SK-N-SH (cell line): ENCODE measurements at regions not wholly inside any gene's neighbourhood (a gene's known extent, or its start where the extent isn't known, plus 50 kb on each side); places are given as distances from the start of the nearest gene placed in this dataset.

Experiments used
- CTCF ChIA-PET: fragments of 300-600, 350-600 bp; formaldehyde crosslinking; extraction: SDS; loops from one replicate; lab custom pipeline; 2021; lab: Yijun Ruan, JAX
- POLR2A ChIA-PET: fragments of 350-600 bp; sonication (Branson Sonifier 250); formaldehyde crosslinking; extraction: SDS; loops from one replicate; lab custom pipeline; 2020; ENCODE audit warnings: antibody characterized with exemption, inconsistent platforms; lab: Yijun Ruan, JAX
- DNase-seq: peaks from one replicate; pipeline ENCODE4 v3.0.0; 2012
- H2AFZ ChIP-seq: fragments of 200-600 bp; sonication (generic); 2 replicates; pipeline ENCODE4 v1.8.1; 2016; ENCODE audit warnings: antibody characterized with exemption, mild to moderate bottlenecking, low read depth
- H3F3A ChIP-seq: fragments of 200-600 bp; sonication (generic); replicated peaks from 2 replicates; pipeline ENCODE3; 2016; ENCODE audit warnings: antibody characterized with exemption, mild to moderate bottlenecking; ENCODE audit not compliant: insufficient read depth
- H3K27ac ChIP-seq, 2 experiments: fragments of 200-500 bp in 1 of 2; fragments of 200-600 bp in 1 of 2; sonication (Bioruptor generic) in 1 of 2; sonication (generic), shearing (Covaris generic) in 1 of 2; 2 replicates each; pipeline versions ENCODE4 v1.5.1 to v1.6.1; 2014 to 2016; ENCODE audit warnings: low read depth in 2 of 2, inconsistent platforms in 1 of 2, low read length in 1 of 2, mild to moderate bottlenecking in 1 of 2, mixed read lengths in 1 of 2
- H3K27me3 ChIP-seq: fragments of 200-600 bp; sonication (generic), shearing (Covaris generic); 2 replicates; pipeline ENCODE4 v1.6.1; 2016; ENCODE audit warnings: mixed run types; ENCODE audit not compliant: insufficient read depth
- H3K36me3 ChIP-seq, 2 experiments: fragments of 200-500 bp in 1 of 2; fragments of 200-600 bp in 1 of 2; sonication (Bioruptor generic) in 1 of 2; sonication (generic) in 1 of 2; replicated peaks in 1 of 2; 2 replicates each; pipeline versions ENCODE3 to v1.5.1; 2014 to 2016; ENCODE audit warnings: low read length in 1 of 2, mild to moderate bottlenecking in 1 of 2; ENCODE audit not compliant: insufficient read depth in 2 of 2, control insufficient read depth in 1 of 2
- H3K4me1 ChIP-seq, 2 experiments: fragments of 200-500 bp in 1 of 2; fragments of 200-600 bp in 1 of 2; sonication (Bioruptor generic) in 1 of 2; sonication (generic), shearing (Covaris generic) in 1 of 2; 2 replicates each; pipeline versions ENCODE4 v1.5.1 to v1.6.1; 2014 to 2016; ENCODE audit warnings: low read depth in 1 of 2, low read length in 1 of 2, mixed run types in 1 of 2; ENCODE audit not compliant: insufficient read depth in 2 of 2, control insufficient read depth in 1 of 2
- H3K4me2 ChIP-seq: fragments of 200-600 bp; sonication (generic), shearing (Covaris generic); 2 replicates; pipeline ENCODE4 v1.6.1; 2017; ENCODE audit warnings: mixed run types
- H3K4me3 ChIP-seq, 2 experiments: fragments of 200-500 bp in 1 of 2; fragments of 200-600 bp in 1 of 2; sonication (Bioruptor generic) in 1 of 2; sonication (generic), shearing (Covaris generic) in 1 of 2; 2 replicates each; pipeline versions ENCODE4 v1.5.1 to v1.8.1; 2014 to 2016; ENCODE audit warnings: low read depth in 2 of 2, inconsistent platforms in 1 of 2, low read length in 1 of 2, mild to moderate bottlenecking in 1 of 2, mixed read lengths in 1 of 2, moderate library complexity in 1 of 2
- H3K79me2 ChIP-seq: fragments of 200-600 bp; sonication (generic); 2 replicates; pipeline ENCODE4 v1.8.1; 2017; ENCODE audit warnings: mild to moderate bottlenecking; ENCODE audit not compliant: insufficient read depth
- H3K9ac ChIP-seq: fragments of 200-600 bp; sonication (generic); 2 replicates; pipeline ENCODE4 v1.6.1; 2017; ENCODE audit warnings: mixed run types
- H3K9me2 ChIP-seq: fragments of 200-600 bp; sonication (generic); 2 replicates; pipeline ENCODE4 v1.6.1; 2017; ENCODE audit warnings: mixed run types
- H3K9me3 ChIP-seq: fragments of 200-600 bp; sonication (generic); 2 replicates; pipeline ENCODE4 v1.6.1; 2017; ENCODE audit warnings: mixed run types, mild to moderate bottlenecking, moderate library complexity
- H4K20me1 ChIP-seq: fragments of 200-600 bp; sonication (generic); 2 replicates; pipeline ENCODE4 v1.6.1; 2017; ENCODE audit warnings: mild to moderate bottlenecking, mixed run types; ENCODE audit not compliant: insufficient read depth
- CHD2 ChIP-seq: fragments of 150-350 bp; IDR thresholded peaks from 2 replicates; pipeline ENCODE4 v1.6.1; 2018; ENCODE audit warnings: low read length; ENCODE audit not compliant: partially characterized antibody
- EP300 ChIP-seq, 2 experiments: IDR thresholded peaks; 2 replicates each; pipeline versions ENCODE4 v1.4.0 to v1.6.1; 2012; ENCODE audit warnings: borderline replicate concordance in 1 of 2, low read depth in 1 of 2, low read length in 1 of 2
- FOSL2 ChIP-seq: IDR thresholded peaks from 2 replicates; pipeline ENCODE4 v1.4.0; 2012; ENCODE audit warnings: low read depth, mild to moderate bottlenecking, moderate library complexity, borderline replicate concordance
- FOXJ3 ChIP-seq: sonication (generic); formaldehyde crosslinking; IDR thresholded peaks from 2 replicates; pipeline ENCODE4 v1.5.1; 2020; ENCODE audit warnings: mild to moderate bottlenecking, missing genetic modification reagents
- FOXM1 ChIP-seq: IDR thresholded peaks from 2 replicates; pipeline ENCODE4 v1.4.0; 2012; ENCODE audit warnings: low read depth, mild to moderate bottlenecking
- GATA2 ChIP-seq: sonication (generic); formaldehyde crosslinking; IDR thresholded peaks from 2 replicates; pipeline ENCODE4 v1.5.0; 2020; ENCODE audit warnings: mild to moderate bottlenecking, missing genetic modification reagents
- IRF3 ChIP-seq: fragments of 150-350 bp; IDR thresholded peaks from 2 replicates; pipeline ENCODE4 v1.6.1; 2016; ENCODE audit warnings: mild to moderate bottlenecking, low read depth, low read length
- MAX ChIP-seq: IDR thresholded peaks from 2 replicates; pipeline ENCODE4 v1.4.0; 2012; ENCODE audit warnings: low read depth
- MEF2A ChIP-seq: IDR thresholded peaks from 2 replicates; pipeline ENCODE4 v1.4.0; 2012; ENCODE audit warnings: low read depth, borderline replicate concordance
- MXI1 ChIP-seq: IDR thresholded peaks from 2 replicates; pipeline ENCODE4 v1.6.1; 2012; ENCODE audit warnings: mild to moderate bottlenecking, low read depth, low read length, improper control_type of control experiment
- NFIC ChIP-seq: IDR thresholded peaks from 2 replicates; pipeline ENCODE4 v1.4.0; 2012; ENCODE audit warnings: borderline replicate concordance
- NRF1 ChIP-seq: IDR thresholded peaks from 2 replicates; pipeline ENCODE4 v1.6.1; 2012; ENCODE audit warnings: low read depth, mild to moderate bottlenecking, low read length
- PBX3 ChIP-seq: IDR thresholded peaks from 2 replicates; pipeline ENCODE4; 2012
- POLR2AphosphoS5 ChIP-seq: IDR thresholded peaks from 2 replicates; pipeline ENCODE4 v1.6.1; 2012; ENCODE audit warnings: low read depth, low read length
- RAD21 ChIP-seq: IDR thresholded peaks from 2 replicates; pipeline ENCODE4 v1.6.1; 2012; ENCODE audit warnings: mild to moderate bottlenecking, low read length
- RCOR1 ChIP-seq: fragments of 150-350 bp; IDR thresholded peaks from 2 replicates; pipeline ENCODE4 v1.6.1; 2017; ENCODE audit warnings: antibody characterized with exemption, low read length
- REST ChIP-seq: IDR thresholded peaks from 2 replicates; pipeline ENCODE4 v1.6.1; 2012; ENCODE audit warnings: mild to moderate bottlenecking, low read depth, low read length, moderate library complexity
- TCF12 ChIP-seq: IDR thresholded peaks from 2 replicates; pipeline ENCODE4 v1.4.0; 2012
- WGBS: methylation state at CpG from one replicate; pipeline ENCODE4 v1.1.6; 2017; ENCODE audit warnings: low lambda C conversion rate; 5-methylcytosine and 5-hydroxymethylcytosine counted together

GRCh38 chr9:106075960-106076327 lies 381.6 kb downstream of the TMEM38B start (continued):
- TF ChIP-seq FOXJ3 (CRISPR knock-in tag) (no peak), NRF1 (no peak)

GRCh38 chr9:106076711-106077110 lies 382.4 kb downstream of the TMEM38B start:
- no peak for DNase-seq
- Histone ChIP-seq H3K79me2 (no peaks in the 10 kb centered on the region), H3K4me3 (no peak overlapping the region), H3F3A (no peaks in the 10 kb centered on the region), H3K9ac (no peak overlapping the region), H4K20me1 (no peaks in the 10 kb centered on the region), H2AFZ (no peak overlapping the region), H3K4me2 (no peak overlapping the region), H3K27me3 (no peaks in the 10 kb centered on the region), H3K36me3 (no peaks in the 10 kb centered on the region), H3K27ac (no peak overlapping the region), H3K4me1 (no peaks in the 10 kb centered on the region), H3K9me2 (no peaks in the 10 kb centered on the region), H3K9me3 (no peaks in the 10 kb centered on the region)
- TF ChIP-seq NRF1 (no peak), NFIC (no peak), IRF3 (no peak), RAD21 (no peak), FOXM1 (no peak), MEF2A (no peak), GATA2 (CRISPR knock-in tag) (no peak), MXI1 (no peak), CHD2 (no peak), POLR2AphosphoS5 (no peak), RCOR1 (no peak), MAX (no peak)
- ChIA-PET CTCF (no interaction called here), POLR2A (no interaction called here)
- 0% methylated on average over 1 of the region's 1 CpG for WGBS

GRCh38 chr9:106077731-106078130 lies 383.4 kb downstream of the TMEM38B start:
- no peaks in the 10 kb centered on the region for H3K27me3 ChIP-seq
- no peaks in the 10 kb centered on the region for H3K9me3 ChIP-seq
- H3K9ac ChIP-seq: no peak overlapping the region
- H3K4me3 ChIP-seq: no peak overlapping the region
- CTCF ChIA-PET: no interaction called here
- WGBS: 30% methylated on average over 2 of the region's 2 CpGs
- H3K27ac ChIP-seq: no peak overlapping the region
- no peaks in the 10 kb centered on the region for H3K9me2 ChIP-seq
- no peak overlapping the region for H3K4me2 ChIP-seq
- POLR2A ChIA-PET: no interaction called here
- no peak overlapping the region for H2AFZ ChIP-seq
- no peaks in the 10 kb centered on the region for H3F3A ChIP-seq
- H3K36me3 ChIP-seq: no peaks in the 10 kb centered on the region
- H4K20me1 ChIP-seq: no peaks in the 10 kb centered on the region
- H3K79me2 ChIP-seq: no peaks in the 10 kb centered on the region
- TF ChIP-seq POLR2AphosphoS5: no peak
- no peak for TF ChIP-seq MEF2A
- TF ChIP-seq FOSL2: no peak
- no peak for TF ChIP-seq FOXM1
- TF ChIP-seq MAX: no peak
- TF ChIP-seq PBX3: no peak
- no peak for TF ChIP-seq IRF3
- no peak for TF ChIP-seq RAD21
- no peak for TF ChIP-seq REST
- TF ChIP-seq NFIC: no peak
- TF ChIP-seq TCF12: no peak
- no peak for TF ChIP-seq EP300 (IDR thresholded peaks at IDR 0.05; ENCODE audit: borderline replicate concordance in 1 of 2, low read depth in 1 of 2, low read length in 1 of 2)
- DNase-seq: no peak
- no peaks in the 10 kb centered on the region for H3K4me1 ChIP-seq
